PC-9 (cell line): ENCODE measurements at regions not wholly inside any gene's neighbourhood (a gene's known extent, or its start where the extent isn't known, plus 50 kb on each side); places are given as distances from the start of the nearest gene placed in this dataset.

Source experiments
- EZH2 ChIP-seq: fragments of 200-600 bp; sonication (generic); IDR thresholded peaks from 2 replicates; pipeline ENCODE4 v1.8.0; 2017; ENCODE audit warnings: antibody characterized with exemption, low read depth
- TF ChIP-seq, protein P1 (sequence below): fragments of 200-600 bp; sonication (generic); conservative IDR thresholded peaks from 2 replicates; pipeline ENCODE4 v1.6.1; 2017; ENCODE audit warnings: mixed run types, antibody characterized with exemption, mild to moderate bottlenecking, moderate library complexity

DNA sequence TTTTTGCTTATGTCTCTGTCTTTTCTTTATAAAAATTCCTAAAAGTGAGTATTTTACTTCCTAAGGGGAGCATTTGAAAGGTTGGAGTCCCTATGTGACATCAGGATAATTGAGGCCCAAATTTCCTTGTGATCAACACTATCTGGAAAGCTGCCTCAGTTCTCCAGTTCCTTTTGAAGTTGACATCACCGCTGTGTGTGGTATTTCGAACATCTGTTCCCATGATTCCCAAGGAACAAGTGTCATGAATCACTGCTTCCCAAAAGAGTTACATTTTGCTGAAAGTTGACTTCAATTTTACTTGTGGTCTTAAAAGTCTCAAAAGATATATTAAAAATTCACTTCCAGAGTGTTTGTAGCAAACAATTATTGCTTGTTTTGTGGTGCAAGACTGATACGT lies 452.1 kb upstream of the RGMB start:
- TF ChIP-seq, protein P1, sequence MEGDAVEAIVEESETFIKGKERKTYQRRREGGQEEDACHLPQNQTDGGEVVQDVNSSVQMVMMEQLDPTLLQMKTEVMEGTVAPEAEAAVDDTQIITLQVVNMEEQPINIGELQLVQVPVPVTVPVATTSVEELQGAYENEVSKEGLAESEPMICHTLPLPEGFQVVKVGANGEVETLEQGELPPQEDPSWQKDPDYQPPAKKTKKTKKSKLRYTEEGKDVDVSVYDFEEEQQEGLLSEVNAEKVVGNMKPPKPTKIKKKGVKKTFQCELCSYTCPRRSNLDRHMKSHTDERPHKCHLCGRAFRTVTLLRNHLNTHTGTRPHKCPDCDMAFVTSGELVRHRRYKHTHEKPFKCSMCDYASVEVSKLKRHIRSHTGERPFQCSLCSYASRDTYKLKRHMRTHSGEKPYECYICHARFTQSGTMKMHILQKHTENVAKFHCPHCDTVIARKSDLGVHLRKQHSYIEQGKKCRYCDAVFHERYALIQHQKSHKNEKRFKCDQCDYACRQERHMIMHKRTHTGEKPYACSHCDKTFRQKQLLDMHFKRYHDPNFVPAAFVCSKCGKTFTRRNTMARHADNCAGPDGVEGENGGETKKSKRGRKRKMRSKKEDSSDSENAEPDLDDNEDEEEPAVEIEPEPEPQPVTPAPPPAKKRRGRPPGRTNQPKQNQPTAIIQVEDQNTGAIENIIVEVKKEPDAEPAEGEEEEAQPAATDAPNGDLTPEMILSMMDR, result no peak
- TF ChIP-seq EZH2, result no peak
